ENCODE measurements at regions not wholly inside any gene's neighbourhood (a gene's known extent, or its start where the extent isn't known, plus 50 kb on each side); places are given as distances from the start of the nearest gene placed in this dataset.
A peak's percentile ranks its signal among the peaks of the same experiment; 100 is the strongest.

- TF ChIP-seq CTCF (conservative IDR thresholded peaks at IDR 0.05), result no peak
- peak overlapping the region; percentile 84 for H3K27ac ChIP-seq
These were observed 66.6 kb upstream of the RDX start for GRCh38 chr11:110362971-110363509.

- H3K27ac ChIP-seq, result peak overlapping the region; percentile 52
- TF ChIP-seq CTCF (conservative IDR thresholded peaks at IDR 0.05), result no peak
These were observed 63.5 kb upstream of the FDX1 start for GRCh38 chr11:110366291-110366690.

GRCh38 chr11:110367571-110367970, 62.2 kb upstream of the FDX1 start:
- H3K27ac ChIP-seq, result peak overlapping the region; percentile 52; the same call in 1 of the 2 replicates
- TF ChIP-seq CTCF (conservative IDR thresholded peaks at IDR 0.05), result peak; percentile 60; the same call in 1 of the 2 replicates

GRCh38 chr11:110371084-110371483, 58.7 kb upstream of the FDX1 start:
- no peak for TF ChIP-seq CTCF (conservative IDR thresholded peaks at IDR 0.05)
- H3K27ac ChIP-seq, result no peak overlapping the region

- no peak for TF ChIP-seq CTCF (conservative IDR thresholded peaks at IDR 0.05)
- H3K27ac ChIP-seq, result no peak overlapping the region
These were observed 56.6 kb upstream of the FDX1 start for GRCh38 chr11:110373051-110373702.

GRCh38 chr11:110374921-110375320, 54.8 kb upstream of the FDX1 start:
- TF ChIP-seq CTCF (conservative IDR thresholded peaks at IDR 0.05), result no peak
- H3K27ac ChIP-seq, result no peak overlapping the region

- TF ChIP-seq CTCF (conservative IDR thresholded peaks at IDR 0.05), result no peak
- no peak overlapping the region for H3K27ac ChIP-seq
These were observed 54.4 kb upstream of the FDX1 start for GRCh38 chr11:110375351-110375750.
